Adrenal gland (tissue), 9 donors: ENCODE measurements at regions not wholly inside any gene's neighbourhood (a gene's known extent, or its start where the extent isn't known, plus 50 kb on each side); places are given as distances from the start of the nearest gene placed in this dataset.

Experiments
- DNase-seq, 7 donors: peaks; one replicate each; pipeline ENCODE4 v3.0.0-alpha.2; 2019 to 2020
- H3K27ac ChIP-seq, 5 donors: fragments of 200-600 bp; sonication (generic) in 4 of 5; 1 replicate in 3 of 5; 2 replicates in 2 of 5; pipeline versions ENCODE4 v1.5.1 to v1.8.0; 2016 to 2020; ENCODE audit warnings: mild to moderate bottlenecking in 1 of 5
- H3K27me3 ChIP-seq: fragments of 200-600 bp; 2 replicates; pipeline ENCODE4 v1.8.0; 2021
- H3K36me3 ChIP-seq, 2 donors: fragments of 200-600 bp; replicated peaks in 1 of 2; 1 replicate in 1 of 2; 2 replicates in 1 of 2; pipeline versions ENCODE4 v1.5.1 to v1.8.0; 2018 to 2022
- H3K4me1 ChIP-seq, 2 donors: fragments of 200-600 bp; replicated peaks in 1 of 2; 1 replicate in 1 of 2; 2 replicates in 1 of 2; pipeline versions ENCODE4 v1.5.1 to v1.8.0; 2018 to 2021
- H3K4me3 ChIP-seq, 4 donors: fragments of 200-600 bp; sonication (generic) in 3 of 4; one replicate each; pipeline ENCODE4 v1.5.1; 2016 to 2018
- H3K9me3 ChIP-seq, 3 donors: fragments of 200-600 bp; sonication (generic) in 1 of 3; replicated peaks in 1 of 3; 1 replicate in 2 of 3; 2 replicates in 1 of 3; pipeline versions ENCODE4 v1.5.1 to v1.8.0; 2016 to 2021
- CTCF ChIP-seq, 6 experiments: fragments of 450-650 bp in 4 of 6; fragments of 200-600 bp in 2 of 6; sonication (generic) in 1 of 6; IDR thresholded peaks; 1 replicate in 5 of 6; 2 replicates in 1 of 6; pipeline versions ENCODE4 v1.5.1 to v1.8.0; 2016 to 2021; ENCODE audit warnings: antibody characterized with exemption in 6 of 6, mild to moderate bottlenecking in 2 of 6, moderate library complexity in 1 of 6
- POLR2A ChIP-seq, 2 donors: fragments of 450-650 bp; IDR thresholded peaks; one replicate each; pipeline ENCODE4 v1.6.1; 2017; ENCODE audit warnings: antibody characterized with exemption in 2 of 2, mild to moderate bottlenecking in 2 of 2, moderate library complexity in 1 of 2
- WGBS, 4 donors: extraction: QIAGEN DNeasy Blood & Tissue Kit in 2 of 4; methylation state at CpG; one replicate each; pipeline versions ENCODE4 v1.1.5 to v1.1.7; 2013 to 2017; 5-methylcytosine and 5-hydroxymethylcytosine counted together
- intact Hi-C, 2 donors: fragments of 100-400 bp; cut with DNase I; formaldehyde crosslinking; loops; one replicate each; pipeline versions ENCODE4 v1.14.1 to v1.15.0; 2022 to 2023
- donor health status: healthy with polysubstance abuse.
- donor health status: Bipolar disorder and iron deficiency.
- donor health status: DM: yes; HTN: yes; CAD: no.
- donor health status: DM: no; HTN: no; CAD: no.
- donor health status: DM: no; HTN: no; CAD: no.

- no peaks in the 10 kb centered on the region for H3K27me3 ChIP-seq
- DNase-seq, result no peak
- intact Hi-C loops, result no loop called here
- no peaks in the 10 kb centered on the region for H3K9me3 ChIP-seq
- TF ChIP-seq POLR2A (IDR thresholded peaks at IDR 0.05), result no peak
- no peaks in the 10 kb centered on the region for H3K4me1 ChIP-seq
- no peak overlapping the region for H3K27ac ChIP-seq
- H3K4me3 ChIP-seq, result no peak overlapping the region
- 81 to 90% (median 86%) methylated on average over 2 of the region's 2 CpGs for WGBS, 4 donors
- H3K36me3 ChIP-seq, result no peaks in the 10 kb centered on the region
Observed at GRCh38 chr16:86410081-86410480, 100.2 kb upstream of the FOXF1 start.

GRCh38 chr16:86410529-86410928 lies 99.8 kb upstream of the FOXF1 start:
- WGBS, 4 donors, result 70 to 81% (median 77%) methylated on average over 5 of the region's 5 CpGs
- intact Hi-C loops, result no loop called here
- Histone ChIP-seq H3K27me3 (no peaks in the 10 kb centered on the region), H3K27ac (no peak overlapping the region), H3K9me3 (no peaks in the 10 kb centered on the region), H3K4me3 (no peak overlapping the region), H3K4me1 (no peaks in the 10 kb centered on the region), H3K36me3 (no peaks in the 10 kb centered on the region)
- DNase-seq, result no peak
- no peak for TF ChIP-seq CTCF (IDR thresholded peaks at IDR 0.05)
- TF ChIP-seq POLR2A (IDR thresholded peaks at IDR 0.05), result no peak

- Histone ChIP-seq H3K36me3 (no peaks in the 10 kb centered on the region), H3K9me3 (no peaks in the 10 kb centered on the region), H3K27ac (no peak overlapping the region), H3K4me3 (no peak overlapping the region), H3K27me3 (no peaks in the 10 kb centered on the region), H3K4me1 (no peaks in the 10 kb centered on the region)
- intact Hi-C loops, result no loop called here
- DNase-seq, result no peak
- 35 to 58% (median 39%) methylated on average over 7 of the region's 7 CpGs for WGBS, 4 donors
- TF ChIP-seq POLR2A (IDR thresholded peaks at IDR 0.05) (no peak), CTCF (IDR thresholded peaks at IDR 0.05) (no peak)
Observed at GRCh38 chr16:86411897-86412296, 98.4 kb upstream of the FOXF1 start.

- WGBS, 4 donors, result 29 to 39% (median 34%) methylated on average over 9 of the region's 9 CpGs
- no peak overlapping the region for H3K27ac ChIP-seq
- intact Hi-C loops, result no loop called here
Observed at GRCh38 chr16:86414991-86415740, 95.2 kb upstream of the FOXF1 start.

More at GRCh38 chr16:86414991-86415740, 95.2 kb upstream of the FOXF1 start:
- no peak overlapping the region for H3K4me3 ChIP-seq
- no peaks in the 10 kb centered on the region for H3K36me3 ChIP-seq
- DNase-seq, result peak in 5 of 7 donors; percentile 20 to 64 (median 48)
- no peaks in the 10 kb centered on the region for H3K9me3 ChIP-seq
- no peaks in the 10 kb centered on the region for H3K4me1 ChIP-seq
- TF ChIP-seq CTCF (IDR thresholded peaks at IDR 0.05) (no peak), POLR2A (IDR thresholded peaks at IDR 0.05) (no peak)
- H3K27me3 ChIP-seq, result no peaks in the 10 kb centered on the region
